ENCODE measurements at regions not wholly inside any gene's neighbourhood (a gene's known extent, or its start where the extent isn't known, plus 50 kb on each side); places are given as distances from the start of the nearest gene placed in this dataset.

DNA sequence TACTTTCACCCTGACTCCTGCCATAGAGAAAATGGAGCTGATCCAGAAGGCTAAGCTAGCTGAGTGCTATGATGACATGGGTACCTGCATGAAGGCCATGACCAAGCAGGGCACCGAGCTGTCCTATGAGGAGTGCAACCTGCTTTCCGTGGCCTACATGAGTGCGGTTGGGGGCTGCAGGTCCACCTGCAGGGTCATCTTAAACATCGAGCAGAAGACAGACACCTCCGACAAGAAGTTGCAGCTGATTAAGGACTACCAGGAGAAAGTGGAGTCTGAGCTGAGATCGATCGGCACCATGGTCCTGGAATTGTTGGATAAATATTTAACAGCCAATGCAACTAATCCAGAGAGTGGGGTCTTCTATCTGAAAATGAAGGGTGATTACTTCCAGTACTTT is 438.0 kb downstream of the TMA16 start:
- Histone ChIP-seq H3K27ac (ENCODE audit: low read length) (no peak overlapping the region), H3K9ac (ENCODE audit: low read length) (no peak overlapping the region), H2AFZ (ENCODE audit: low read length) (no peak overlapping the region), H3K4me2 (ENCODE audit: low read depth, low read length) (no peak overlapping the region), H4K20me1 (ENCODE audit: insufficient read depth, low read length) (no peaks in the 10 kb centered on the region), H3K4me3 (ENCODE audit: low read length) (no peak overlapping the region), H3K9me2 (replicated peaks; ENCODE audit: insufficient read depth, low read length) (no peaks in the 10 kb centered on the region), H3F3A (ENCODE audit: insufficient read depth, low read length) (no peaks in the 10 kb centered on the region), H3K27me3 (replicated peaks; ENCODE audit: insufficient read depth, low read length) (no peaks in the 10 kb centered on the region), H3K36me3 (replicated peaks; ENCODE audit: insufficient read depth, low read length) (no peaks in the 10 kb centered on the region), H3K9me3 (replicated peaks; ENCODE audit: insufficient read depth, low read length) (no peaks in the 10 kb centered on the region), H3K79me2 (ENCODE audit: low read length) (no peaks in the 10 kb centered on the region), H3K4me1 (ENCODE audit: low read length) (no peaks in the 10 kb centered on the region)
- TF ChIP-seq, protein P1, sequence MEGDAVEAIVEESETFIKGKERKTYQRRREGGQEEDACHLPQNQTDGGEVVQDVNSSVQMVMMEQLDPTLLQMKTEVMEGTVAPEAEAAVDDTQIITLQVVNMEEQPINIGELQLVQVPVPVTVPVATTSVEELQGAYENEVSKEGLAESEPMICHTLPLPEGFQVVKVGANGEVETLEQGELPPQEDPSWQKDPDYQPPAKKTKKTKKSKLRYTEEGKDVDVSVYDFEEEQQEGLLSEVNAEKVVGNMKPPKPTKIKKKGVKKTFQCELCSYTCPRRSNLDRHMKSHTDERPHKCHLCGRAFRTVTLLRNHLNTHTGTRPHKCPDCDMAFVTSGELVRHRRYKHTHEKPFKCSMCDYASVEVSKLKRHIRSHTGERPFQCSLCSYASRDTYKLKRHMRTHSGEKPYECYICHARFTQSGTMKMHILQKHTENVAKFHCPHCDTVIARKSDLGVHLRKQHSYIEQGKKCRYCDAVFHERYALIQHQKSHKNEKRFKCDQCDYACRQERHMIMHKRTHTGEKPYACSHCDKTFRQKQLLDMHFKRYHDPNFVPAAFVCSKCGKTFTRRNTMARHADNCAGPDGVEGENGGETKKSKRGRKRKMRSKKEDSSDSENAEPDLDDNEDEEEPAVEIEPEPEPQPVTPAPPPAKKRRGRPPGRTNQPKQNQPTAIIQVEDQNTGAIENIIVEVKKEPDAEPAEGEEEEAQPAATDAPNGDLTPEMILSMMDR (IDR thresholded peaks at IDR 0.05; ENCODE audit: low read length): no peak
- TF ChIP-seq EZH2phosphoT487 (IDR thresholded peaks at IDR 0.05; ENCODE audit: low read length) (no peak), EZH2 (optimal IDR thresholded peaks at IDR 0.05; ENCODE audit: low read depth, low read length) (no peak)
- DNase-seq: no peak

DNA sequence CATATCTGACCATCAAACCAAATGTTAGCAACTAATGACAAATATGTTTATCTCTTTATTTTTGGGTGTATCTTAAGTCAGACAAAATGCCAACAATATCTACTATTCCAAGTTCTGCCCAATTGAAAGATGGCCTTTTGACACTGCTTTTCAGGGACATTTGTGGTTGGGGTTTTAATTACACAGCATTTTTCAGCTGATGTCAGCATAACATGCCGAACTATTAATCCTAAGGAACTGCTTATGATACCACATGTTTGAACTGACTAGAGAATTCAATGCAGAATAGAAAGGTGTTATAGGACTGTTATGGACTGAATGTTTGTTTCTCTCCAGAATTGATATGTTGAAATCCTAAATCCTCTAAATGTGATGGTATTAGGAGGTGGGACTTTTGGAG is 445.1 kb downstream of the TMA16 start:
- H3K9me3 ChIP-seq (replicated peaks; ENCODE audit: insufficient read depth, low read length): no peaks in the 10 kb centered on the region
- H3K4me3 ChIP-seq (ENCODE audit: low read length): no peak overlapping the region
- TF ChIP-seq EZH2phosphoT487 (IDR thresholded peaks at IDR 0.05; ENCODE audit: low read length) (no peak), EZH2 (optimal IDR thresholded peaks at IDR 0.05; ENCODE audit: low read depth, low read length) (no peak)
- TF ChIP-seq, protein P1 (IDR thresholded peaks at IDR 0.05; ENCODE audit: low read length): no peak
- H2AFZ ChIP-seq (ENCODE audit: low read length): no peak overlapping the region
- no peak for DNase-seq
- no peaks in the 10 kb centered on the region for H3F3A ChIP-seq (ENCODE audit: insufficient read depth, low read length)
- H3K79me2 ChIP-seq (ENCODE audit: low read length): no peaks in the 10 kb centered on the region
- no peak overlapping the region for H3K27ac ChIP-seq (ENCODE audit: low read length)
- H3K27me3 ChIP-seq (replicated peaks; ENCODE audit: insufficient read depth, low read length): no peaks in the 10 kb centered on the region
- H3K9me2 ChIP-seq (replicated peaks; ENCODE audit: insufficient read depth, low read length): no peaks in the 10 kb centered on the region
- H4K20me1 ChIP-seq (ENCODE audit: insufficient read depth, low read length): no peaks in the 10 kb centered on the region
- H3K36me3 ChIP-seq (replicated peaks; ENCODE audit: insufficient read depth, low read length): no peaks in the 10 kb centered on the region
- H3K4me2 ChIP-seq (ENCODE audit: low read depth, low read length): no peak overlapping the region
- H3K9ac ChIP-seq (ENCODE audit: low read length): no peak overlapping the region
- no peaks in the 10 kb centered on the region for H3K4me1 ChIP-seq (ENCODE audit: low read length)

DNA sequence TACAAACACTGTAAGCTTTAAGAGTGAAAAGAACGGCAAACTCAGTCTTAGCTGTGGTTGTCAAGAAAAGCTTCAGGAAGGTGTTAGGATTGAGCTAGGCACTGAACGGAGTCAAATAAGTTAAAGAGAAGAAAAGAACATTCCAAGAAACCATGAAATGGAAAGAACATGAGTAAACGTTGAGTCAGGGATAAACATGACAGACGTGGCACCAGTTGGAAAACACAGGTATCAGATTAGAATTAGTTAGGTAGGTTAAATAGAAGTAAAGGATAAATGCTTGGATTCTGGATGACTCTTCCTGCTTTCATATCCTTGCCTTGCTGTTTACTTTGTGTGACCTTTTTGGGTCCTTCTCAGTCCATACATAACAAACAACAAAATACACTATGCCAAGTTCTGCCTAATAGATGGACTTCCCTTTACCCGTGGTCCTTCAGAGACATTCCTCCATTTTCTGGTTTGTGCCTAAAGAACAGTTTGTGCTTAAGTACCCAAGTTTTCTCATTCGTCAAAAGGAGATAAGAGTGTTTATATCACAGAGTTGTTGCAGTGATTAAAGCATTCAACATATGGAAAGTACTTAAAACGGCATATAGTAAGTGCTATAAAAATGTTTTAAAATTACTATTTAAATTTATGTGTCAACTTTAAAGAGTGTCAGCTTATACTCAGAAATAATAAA is 446.9 kb downstream of the TMA16 start:
- Histone ChIP-seq H3K4me1 (ENCODE audit: low read length) (no peaks in the 10 kb centered on the region), H3K27ac (ENCODE audit: low read length) (no peak overlapping the region), H2AFZ (ENCODE audit: low read length) (no peak overlapping the region), H3K4me3 (ENCODE audit: low read length) (no peak overlapping the region), H3K9me2 (replicated peaks; ENCODE audit: insufficient read depth, low read length) (no peaks in the 10 kb centered on the region), H3K36me3 (replicated peaks; ENCODE audit: insufficient read depth, low read length) (no peaks in the 10 kb centered on the region), H4K20me1 (ENCODE audit: insufficient read depth, low read length) (no peaks in the 10 kb centered on the region), H3F3A (ENCODE audit: insufficient read depth, low read length) (no peaks in the 10 kb centered on the region), H3K27me3 (replicated peaks; ENCODE audit: insufficient read depth, low read length) (no peaks in the 10 kb centered on the region), H3K9me3 (replicated peaks; ENCODE audit: insufficient read depth, low read length) (no peaks in the 10 kb centered on the region), H3K4me2 (ENCODE audit: low read depth, low read length) (no peak overlapping the region), H3K9ac (ENCODE audit: low read length) (no peak overlapping the region), H3K79me2 (ENCODE audit: low read length) (no peaks in the 10 kb centered on the region)
- TF ChIP-seq, protein P1 (IDR thresholded peaks at IDR 0.05; ENCODE audit: low read length): no peak
- TF ChIP-seq EZH2 (optimal IDR thresholded peaks at IDR 0.05; ENCODE audit: low read depth, low read length) (no peak), EZH2phosphoT487 (IDR thresholded peaks at IDR 0.05; ENCODE audit: low read length) (no peak)
- no peak for DNase-seq
